Upper lobe of left lung (tissue), 6 donors: ENCODE measurements at regions not wholly inside any gene's neighbourhood (a gene's known extent, or its start where the extent isn't known, plus 50 kb on each side); places are given as distances from the start of the nearest gene placed in this dataset.

Experiments
- ATAC-seq, 2 donors: fragments of 200-7000 bp; cut with Tn5 transposase; one replicate each; pipeline ENCODE4 v1.9.1; 2022; ENCODE audit warnings: mild to moderate bottlenecking in 2 of 2, moderate library complexity in 2 of 2; ENCODE audit not compliant: low FRiP score in 2 of 2
- DNase-seq, 2 donors: peaks; one replicate each; pipeline ENCODE4 v3.0.0-alpha.2; 2019 to 2020
- H3K27ac ChIP-seq, 4 donors: fragments of 200-600 bp; sonication (generic); one replicate each; pipeline ENCODE4 v1.5.1; 2016 to 2019
- H3K27me3 ChIP-seq, 4 donors: fragments of 200-600 bp; sonication (generic); one replicate each; pipeline ENCODE4 v1.5.1; 2017 to 2019
- H3K36me3 ChIP-seq, 4 donors: fragments of 200-600 bp; sonication (generic); one replicate each; pipeline ENCODE4 v1.5.1; 2016 to 2019
- H3K4me1 ChIP-seq, 4 donors: fragments of 200-600 bp; sonication (generic); one replicate each; pipeline ENCODE4 v1.5.1; 2018 to 2019
- H3K4me3 ChIP-seq, 4 donors: fragments of 200-600 bp; sonication (generic); one replicate each; pipeline ENCODE4 v1.5.1; 2017 to 2019; ENCODE audit warnings: mild to moderate bottlenecking in 2 of 4, moderate library complexity in 1 of 4
- H3K9me3 ChIP-seq, 4 donors: fragments of 200-600 bp; sonication (generic); one replicate each; pipeline ENCODE4 v1.5.1; 2018 to 2019
- EP300 ChIP-seq, 4 donors: sonication (generic); formaldehyde crosslinking; IDR thresholded peaks; one replicate each; pipeline ENCODE4 v1.5.1; 2017; ENCODE audit warnings: antibody characterized with exemption in 4 of 4, control low read depth in 2 of 4
- POLR2A ChIP-seq, 4 donors: fragments of 450-650 bp; IDR thresholded peaks; one replicate each; pipeline ENCODE4 v1.5.1; 2016 to 2017; ENCODE audit warnings: antibody characterized with exemption in 4 of 4, mild to moderate bottlenecking in 2 of 4
- POLR2AphosphoS5 ChIP-seq, 2 donors: sonication (generic); formaldehyde crosslinking; IDR thresholded peaks; one replicate each; pipeline ENCODE4 v1.5.1; 2017; ENCODE audit warnings: antibody characterized with exemption in 2 of 2
- WGBS, 2 donors: methylation state at CpG; one replicate each; pipeline ENCODE4 v1.1.5; 2017 to 2018; 5-methylcytosine and 5-hydroxymethylcytosine counted together
- TF ChIP-seq, protein P1 (sequence below), 6 experiments: fragments of 450-650 bp in 4 of 6; fragments of 200-600 bp in 2 of 6; sonication (generic) in 2 of 6; IDR thresholded peaks; one replicate each; pipeline ENCODE4 v1.5.1; 2016 to 2019; ENCODE audit warnings: antibody characterized with exemption in 6 of 6
- donor health status: DM: no; HTN: no; CAD: no; lungs with moderate emphysema.
- donor health status: DM: no; HTN: yes; CAD: no; lungs with severe emphysema.

DNA sequence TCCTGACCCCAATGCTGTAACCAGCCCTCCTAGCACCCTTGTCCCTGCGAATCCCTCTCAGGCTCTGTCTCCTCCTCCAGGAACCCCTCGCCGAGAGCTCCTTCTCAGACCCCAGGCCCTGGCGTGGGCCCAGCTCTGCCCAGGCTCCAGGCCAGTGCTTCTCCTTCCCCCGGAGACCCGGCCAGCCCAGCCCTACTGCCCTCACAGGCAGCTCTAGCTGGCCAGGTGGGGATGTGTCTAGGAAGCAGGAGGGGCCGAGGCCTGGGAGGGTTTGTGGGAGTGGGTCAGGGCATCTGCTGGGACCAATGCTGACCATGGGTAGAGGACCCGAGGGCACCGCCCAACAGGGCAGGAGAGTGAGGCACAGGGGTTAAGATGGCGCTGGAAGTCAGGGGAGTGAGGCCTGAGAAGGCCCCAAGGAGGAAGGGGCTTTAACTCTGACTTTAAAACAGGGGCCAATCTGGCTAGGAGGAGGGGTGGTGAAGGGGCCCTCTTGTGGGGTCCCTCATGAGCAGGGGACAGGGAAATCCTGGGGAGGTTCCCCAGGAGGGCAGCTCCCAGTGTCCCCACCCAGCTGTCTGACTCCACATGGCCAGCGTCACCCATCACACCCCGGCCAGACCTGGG lies 64.7 kb upstream of the NKX1-1 start:
- no peaks in the 10 kb centered on the region for H3K36me3 ChIP-seq
- H3K27me3 ChIP-seq = peaks cover 0 to 32% (median 7%) of the 10 kb centered on the region in 4 donors
- ATAC-seq (no peak), DNase-seq (peak in 1 of 2 donors; percentile 64)
- TF ChIP-seq, protein P1, sequence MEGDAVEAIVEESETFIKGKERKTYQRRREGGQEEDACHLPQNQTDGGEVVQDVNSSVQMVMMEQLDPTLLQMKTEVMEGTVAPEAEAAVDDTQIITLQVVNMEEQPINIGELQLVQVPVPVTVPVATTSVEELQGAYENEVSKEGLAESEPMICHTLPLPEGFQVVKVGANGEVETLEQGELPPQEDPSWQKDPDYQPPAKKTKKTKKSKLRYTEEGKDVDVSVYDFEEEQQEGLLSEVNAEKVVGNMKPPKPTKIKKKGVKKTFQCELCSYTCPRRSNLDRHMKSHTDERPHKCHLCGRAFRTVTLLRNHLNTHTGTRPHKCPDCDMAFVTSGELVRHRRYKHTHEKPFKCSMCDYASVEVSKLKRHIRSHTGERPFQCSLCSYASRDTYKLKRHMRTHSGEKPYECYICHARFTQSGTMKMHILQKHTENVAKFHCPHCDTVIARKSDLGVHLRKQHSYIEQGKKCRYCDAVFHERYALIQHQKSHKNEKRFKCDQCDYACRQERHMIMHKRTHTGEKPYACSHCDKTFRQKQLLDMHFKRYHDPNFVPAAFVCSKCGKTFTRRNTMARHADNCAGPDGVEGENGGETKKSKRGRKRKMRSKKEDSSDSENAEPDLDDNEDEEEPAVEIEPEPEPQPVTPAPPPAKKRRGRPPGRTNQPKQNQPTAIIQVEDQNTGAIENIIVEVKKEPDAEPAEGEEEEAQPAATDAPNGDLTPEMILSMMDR (IDR thresholded peaks at IDR 0.05) = no peak
- TF ChIP-seq EP300 (IDR thresholded peaks at IDR 0.05) (no peak), POLR2AphosphoS5 (IDR thresholded peaks at IDR 0.05) (no peak), POLR2A (IDR thresholded peaks at IDR 0.05) (no peak)
- no peaks in the 10 kb centered on the region for H3K9me3 ChIP-seq
- H3K27ac ChIP-seq = no peak overlapping the region
- no peak overlapping the region for H3K4me3 ChIP-seq
- peaks cover 3 to 9% (median 5%) of the 10 kb centered on the region in 4 donors for H3K4me1 ChIP-seq
- WGBS, 2 donors = 68 to 86% methylated on average over 10 to 12 of the region's 12 CpGs

DNA sequence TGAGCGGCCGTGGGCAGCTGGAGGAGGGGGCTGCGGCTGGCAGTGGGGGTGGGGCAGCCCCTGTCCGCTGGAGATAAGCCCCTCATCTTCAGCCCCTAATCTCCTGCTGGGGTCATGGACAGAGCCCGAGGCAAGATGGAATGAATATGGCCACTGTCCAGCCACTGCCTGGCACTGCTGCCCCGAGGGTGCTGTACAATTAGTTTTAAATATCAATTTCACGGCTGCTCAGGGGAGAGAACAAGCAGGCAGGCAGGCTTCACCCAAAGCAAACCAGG lies 64.1 kb upstream of the NKX1-1 start:
- H3K27me3 ChIP-seq = peaks cover 0 to 32% (median 7%) of the 10 kb centered on the region in 4 donors
- H3K27ac ChIP-seq = no peak overlapping the region

DNA sequence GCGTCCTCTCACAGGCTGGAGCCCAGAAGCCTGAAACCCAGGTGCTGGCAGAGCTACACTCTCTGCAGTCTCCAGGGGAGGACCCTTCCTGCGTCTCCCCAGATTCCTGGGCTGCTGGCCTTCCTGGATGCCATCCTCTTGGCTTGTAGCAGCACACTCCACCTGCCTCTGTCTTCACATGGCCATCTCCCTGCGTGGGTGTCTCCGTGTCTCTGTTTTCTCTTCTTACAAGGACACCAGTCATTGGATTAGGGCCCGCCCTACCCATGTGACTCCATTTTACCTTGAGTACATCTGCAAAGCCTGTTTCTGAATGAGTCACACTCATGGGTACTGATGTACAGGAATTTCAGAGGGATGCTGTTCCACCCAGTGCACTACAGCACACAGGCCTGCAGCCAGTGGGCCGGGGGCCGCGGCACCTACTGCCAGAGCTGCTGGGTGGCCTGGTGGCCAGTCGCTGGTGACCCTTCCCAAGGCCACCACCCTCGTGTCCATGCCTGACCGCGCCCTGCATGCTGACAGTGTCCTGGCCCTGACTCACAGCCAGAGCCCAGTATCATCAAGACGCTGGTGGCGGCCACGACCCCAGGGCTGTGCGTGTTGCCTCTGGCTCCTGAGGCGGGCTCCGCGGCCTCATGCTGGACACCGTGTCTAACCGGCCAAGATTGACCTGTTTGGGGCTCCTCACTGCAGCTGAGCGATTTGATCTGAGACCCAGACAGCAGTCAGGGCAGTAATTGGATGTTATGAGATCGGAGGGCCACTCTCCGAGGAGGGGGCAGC lies 63.6 kb upstream of the NKX1-1 start:
- Histone ChIP-seq H3K4me3 (no peak overlapping the region), H3K36me3 (no peaks in the 10 kb centered on the region), H3K27ac (no peak overlapping the region), H3K4me1 (peaks cover 3 to 9% (median 5%) of the 10 kb centered on the region in 4 donors), H3K9me3 (no peaks in the 10 kb centered on the region), H3K27me3 (peaks cover 0 to 32% (median 7%) of the 10 kb centered on the region in 4 donors)
- WGBS, 2 donors = 86 to 88% methylated on average over 8 to 20 of the region's 24 CpGs
- TF ChIP-seq POLR2A (IDR thresholded peaks at IDR 0.05) (no peak), POLR2AphosphoS5 (IDR thresholded peaks at IDR 0.05) (no peak), EP300 (IDR thresholded peaks at IDR 0.05) (no peak)
- TF ChIP-seq, protein P1 (IDR thresholded peaks at IDR 0.05) = no peak
- DNase-seq (peak in 1 of 2 donors; percentile 73), ATAC-seq (no peak)

More for the DNA sequence above, 64.1 kb upstream of the NKX1-1 start:
- ATAC-seq = no peak
- H3K36me3 ChIP-seq = no peaks in the 10 kb centered on the region
- H3K4me1 ChIP-seq = peaks cover 3 to 9% (median 5%) of the 10 kb centered on the region in 4 donors
- WGBS, 2 donors = 54% methylated on average over 7 of the region's 7 CpGs; no CpG with 5 or more reads in 1 of the 2 donors
- no peak for DNase-seq
- no peak overlapping the region for H3K4me3 ChIP-seq
- TF ChIP-seq POLR2A (IDR thresholded peaks at IDR 0.05) (no peak), EP300 (IDR thresholded peaks at IDR 0.05) (no peak), POLR2AphosphoS5 (IDR thresholded peaks at IDR 0.05) (no peak)
- TF ChIP-seq, protein P1 (IDR thresholded peaks at IDR 0.05) = no peak
- H3K9me3 ChIP-seq = no peaks in the 10 kb centered on the region

DNA sequence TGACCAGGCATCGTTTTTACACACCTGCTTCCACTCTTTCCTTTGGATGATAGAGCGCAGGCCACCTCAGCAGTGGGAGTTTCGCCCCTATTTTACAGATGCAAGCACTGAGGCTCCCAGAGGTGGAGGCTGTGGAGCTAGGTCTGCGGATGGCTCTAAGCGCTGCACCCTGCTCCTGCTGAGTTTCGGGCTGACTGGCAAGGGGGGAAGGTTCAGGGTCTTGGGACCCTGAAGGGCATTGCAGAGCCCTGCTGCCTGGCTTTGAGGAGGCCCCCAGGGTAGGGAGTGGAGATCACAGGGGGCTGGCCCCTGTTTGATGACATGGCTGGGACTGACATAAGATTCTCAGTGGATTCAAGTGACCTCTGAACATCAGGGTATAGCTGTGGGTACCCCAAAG lies 62.8 kb upstream of the NKX1-1 start:
- Histone ChIP-seq H3K27me3 (peaks cover 0 to 32% (median 7%) of the 10 kb centered on the region in 4 donors), H3K9me3 (no peaks in the 10 kb centered on the region), H3K4me3 (no peak overlapping the region), H3K27ac (no peak overlapping the region), H3K4me1 (peaks cover 3 to 9% (median 5%) of the 10 kb centered on the region in 4 donors), H3K36me3 (no peaks in the 10 kb centered on the region)
- ATAC-seq (no peak), DNase-seq (no peak)
- TF ChIP-seq POLR2A (IDR thresholded peaks at IDR 0.05) (no peak), EP300 (IDR thresholded peaks at IDR 0.05) (no peak), POLR2AphosphoS5 (IDR thresholded peaks at IDR 0.05) (no peak)
- TF ChIP-seq, protein P1 (IDR thresholded peaks at IDR 0.05) = no peak
- WGBS, 2 donors = 84 to 87% methylated on average over 5 to 6 of the region's 6 CpGs
